CD4-positive, alpha-beta T cell treated with Interleukin-17A for 4 hours (primary cell): ENCODE measurements at regions not wholly inside any gene's neighbourhood (a gene's known extent, or its start where the extent isn't known, plus 50 kb on each side); places are given as distances from the start of the nearest gene placed in this dataset.
"Not testable (repeated sequence)": the region's sequence is repeated elsewhere in the genome, so short reads cannot be mapped to it uniquely, and the experiment has no call there.

Experiments
- DNase-seq: peaks from one replicate; pipeline ENCODE4 v3.0.0-alpha.2; 2020; ENCODE audit warnings: mixed read lengths

DNA sequence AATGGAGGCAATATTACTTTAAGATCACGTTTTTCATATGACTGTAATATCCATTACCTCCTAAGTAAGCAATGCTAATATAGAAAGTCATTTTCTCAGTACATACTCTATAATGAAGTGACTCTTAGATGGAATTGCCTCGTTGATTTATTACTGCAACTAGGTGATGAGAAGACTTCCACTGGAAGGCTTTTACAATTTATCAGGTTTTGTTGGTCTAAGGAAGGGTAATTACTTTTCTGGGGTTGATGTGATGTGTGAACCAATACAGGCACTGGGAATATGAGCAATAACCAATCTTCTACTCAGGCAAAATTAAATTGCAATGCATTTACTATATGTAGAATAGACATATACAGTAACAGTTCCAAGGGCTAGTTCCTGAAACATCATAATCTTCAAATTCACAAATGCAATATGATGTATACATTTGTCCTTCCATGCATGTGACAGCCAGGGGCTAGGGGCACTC lies 635.0 kb downstream of the QKI start:
- DNase-seq = no peak

DNA sequence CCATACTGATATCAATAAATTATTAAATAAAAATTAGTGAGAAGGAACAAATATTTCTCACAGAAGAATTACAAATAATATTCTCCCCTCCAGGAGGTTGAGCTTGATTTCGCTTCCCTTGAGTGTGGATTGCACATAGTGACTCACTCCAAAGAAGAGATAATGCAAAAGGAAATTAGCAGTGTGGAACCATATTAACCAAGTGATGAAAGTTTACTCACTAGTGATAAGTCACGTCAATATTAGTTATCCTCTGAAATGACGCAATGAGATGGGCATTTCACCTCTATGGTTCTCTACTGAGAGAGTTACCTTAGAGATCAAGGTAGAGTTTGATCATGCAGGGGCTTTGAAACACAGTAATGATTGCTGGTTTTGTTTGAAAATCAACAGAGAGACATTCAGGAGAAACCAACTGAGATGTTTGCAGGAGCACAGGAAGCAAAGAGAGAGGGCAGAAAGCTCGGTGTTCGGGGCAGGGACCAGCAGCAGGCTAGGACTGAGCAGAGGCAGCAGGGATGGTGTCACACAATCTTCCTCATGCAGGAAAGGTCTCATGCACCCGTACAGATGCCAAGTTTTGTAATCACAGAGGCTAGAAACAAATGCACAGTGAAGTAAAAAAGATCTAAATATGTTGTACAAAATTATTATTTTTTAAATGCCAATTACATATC lies 634.5 kb downstream of the QKI start:
- DNase-seq = no peak

DNA sequence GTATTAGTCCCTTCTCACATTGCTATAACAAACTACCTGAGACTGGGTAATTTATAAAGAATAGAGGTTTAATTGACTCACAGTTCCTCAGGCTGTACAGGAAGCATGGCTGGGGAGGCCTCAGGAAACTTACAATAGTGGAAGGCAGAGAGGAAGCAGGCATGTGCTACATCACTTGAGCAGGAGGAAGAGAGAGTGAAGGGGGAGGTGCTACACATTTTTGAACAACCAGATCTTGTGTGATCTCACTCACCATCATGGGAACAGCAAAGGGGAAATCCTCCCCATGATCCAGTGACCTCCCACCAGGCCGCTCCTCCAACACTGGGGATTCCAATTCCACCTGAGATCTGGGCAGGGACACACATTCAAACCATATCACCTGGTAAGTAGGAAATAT lies 630.6 kb downstream of the QKI start:
- no peak for DNase-seq

DNA sequence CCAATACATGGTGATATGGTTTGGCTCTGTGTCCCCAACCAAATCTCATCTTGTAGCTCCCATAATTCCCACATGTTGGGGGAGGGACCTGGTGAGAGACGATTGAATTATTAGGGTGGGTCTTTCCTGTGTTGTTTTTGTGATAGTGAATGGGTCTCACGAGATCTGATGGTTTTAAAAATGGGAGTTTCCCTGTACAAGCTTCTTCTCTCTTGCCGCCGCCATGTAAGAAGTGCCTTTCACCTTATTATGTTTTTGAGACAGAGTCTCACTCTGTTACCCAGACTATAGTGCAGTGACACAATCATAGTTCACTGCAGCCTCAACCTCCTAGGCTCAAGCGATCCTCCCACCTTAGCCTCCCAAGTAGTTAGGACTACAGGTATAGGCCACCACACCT lies 629.1 kb downstream of the QKI start:
- not testable (repeated sequence) for DNase-seq

DNA sequence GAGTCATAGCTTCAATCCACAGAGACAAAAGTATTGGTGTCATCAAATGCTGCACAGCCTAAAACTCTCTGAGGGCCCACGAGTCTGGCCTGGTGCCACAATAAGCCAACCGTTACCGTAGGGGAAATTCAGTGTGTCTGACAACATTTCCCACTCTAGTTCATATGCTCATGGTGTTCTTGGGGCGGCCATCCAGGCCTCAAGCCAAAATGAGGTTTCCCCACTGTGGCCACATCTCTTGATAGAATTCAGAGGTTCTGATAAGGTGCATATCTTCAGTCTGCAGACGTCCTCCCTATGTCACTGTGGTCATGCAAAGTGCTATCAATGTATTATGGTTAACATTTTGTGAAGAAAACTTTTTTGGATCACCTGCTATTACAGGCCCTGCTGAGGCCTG lies 627.7 kb downstream of the QKI start:
- DNase-seq = no peak

DNA sequence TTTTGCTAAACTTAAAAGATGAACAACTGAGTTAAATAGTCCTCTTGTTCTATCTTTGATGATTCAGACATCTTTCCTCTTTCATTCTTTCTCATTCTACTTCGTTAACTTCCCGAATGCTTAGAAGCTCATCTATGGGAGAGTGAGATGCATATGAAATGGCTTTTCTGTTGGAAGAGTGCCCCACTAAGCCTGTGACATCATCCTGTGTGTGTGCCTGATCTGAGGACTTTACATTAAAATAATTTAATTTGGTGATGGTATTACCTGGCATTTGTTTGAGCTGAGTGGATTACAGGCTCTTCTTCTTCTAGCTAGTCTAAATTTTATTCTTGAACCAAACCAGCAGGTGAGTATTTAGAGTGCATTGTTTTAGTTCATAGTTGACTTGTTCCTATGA lies 626.5 kb downstream of the QKI start:
- no peak for DNase-seq

DNA sequence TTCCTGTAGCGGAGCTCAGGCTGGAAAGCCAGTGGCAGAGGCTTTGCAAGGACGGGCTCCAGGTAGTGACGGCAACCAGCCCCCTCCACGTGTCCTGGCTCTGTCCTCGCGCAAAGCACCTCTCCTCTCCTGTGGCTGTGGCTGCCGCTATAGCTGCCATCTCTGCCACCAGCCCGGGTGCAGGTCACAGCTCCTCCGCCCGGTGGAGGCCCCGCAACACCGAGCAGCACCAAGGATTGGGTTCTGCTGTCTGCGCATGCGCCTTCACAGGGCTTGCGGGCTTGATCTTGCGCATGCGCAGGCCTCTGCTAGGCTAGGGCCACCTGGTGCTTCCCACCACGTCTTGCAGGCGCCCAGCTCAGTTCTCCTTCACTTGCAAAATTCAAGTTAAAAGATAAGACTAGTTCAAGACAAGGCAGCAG lies 625.4 kb downstream of the QKI start:
- peak; percentile 59 for DNase-seq

DNA sequence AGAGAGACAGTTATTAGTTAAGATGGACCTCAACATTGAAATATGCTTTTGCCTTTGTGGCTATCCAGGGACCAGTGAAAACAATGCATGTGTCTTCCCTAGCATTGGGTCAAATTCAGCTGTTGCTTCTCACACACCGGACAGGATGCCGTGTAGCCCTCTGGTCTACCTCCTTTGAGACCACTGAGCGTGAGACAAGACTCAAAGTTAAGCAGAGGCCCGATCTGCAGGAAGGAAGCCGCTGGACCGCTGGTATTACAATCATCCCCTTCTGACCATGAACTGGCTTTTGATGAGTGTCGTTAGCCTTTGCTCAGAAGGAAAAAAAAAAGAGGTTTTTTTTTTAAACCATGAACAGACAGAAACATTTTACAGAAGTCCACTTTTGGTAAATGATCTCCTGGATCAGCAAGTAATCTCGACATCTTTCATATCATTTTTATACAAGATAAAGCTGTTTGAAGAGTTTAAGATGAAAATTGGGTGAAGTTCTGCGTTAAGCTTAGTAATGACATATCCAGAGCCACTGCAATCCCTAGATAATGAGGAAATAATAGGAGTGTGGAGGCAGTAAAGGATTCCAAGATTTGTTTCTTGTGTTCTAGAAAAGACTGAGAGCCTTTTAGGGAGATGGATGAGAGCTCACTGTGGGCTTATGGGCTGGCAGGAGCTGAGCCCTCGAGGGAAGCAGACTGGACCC lies 622.8 kb downstream of the QKI start:
- no peak for DNase-seq

DNA sequence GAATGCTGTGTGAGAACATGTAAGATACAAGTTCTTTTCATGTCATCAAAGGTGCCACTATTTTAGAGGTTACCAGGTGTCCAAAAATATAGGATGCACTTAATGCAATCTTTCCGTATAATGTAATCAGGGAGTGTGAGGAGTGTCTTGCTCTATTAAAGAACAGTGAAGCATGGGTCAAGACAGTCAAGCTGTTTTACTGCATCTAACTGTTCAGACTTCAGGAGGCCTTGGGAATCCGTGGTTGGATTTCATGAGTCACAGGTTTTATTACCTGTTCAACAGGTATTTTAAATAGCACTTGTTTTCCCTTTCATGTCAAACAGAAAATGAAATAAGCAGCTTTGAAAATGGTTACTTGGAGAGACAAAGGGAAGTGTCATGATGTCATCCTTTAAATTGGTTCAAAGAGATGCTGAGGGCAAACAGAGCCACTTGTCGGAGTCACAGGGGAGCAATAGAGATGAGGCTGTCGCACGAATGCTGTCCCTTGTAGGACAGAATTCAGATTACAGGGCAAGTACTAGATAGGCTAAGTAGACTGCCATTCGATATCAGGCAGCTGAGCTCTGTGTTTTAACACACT lies 621.5 kb downstream of the QKI start:
- no peak for DNase-seq

DNA sequence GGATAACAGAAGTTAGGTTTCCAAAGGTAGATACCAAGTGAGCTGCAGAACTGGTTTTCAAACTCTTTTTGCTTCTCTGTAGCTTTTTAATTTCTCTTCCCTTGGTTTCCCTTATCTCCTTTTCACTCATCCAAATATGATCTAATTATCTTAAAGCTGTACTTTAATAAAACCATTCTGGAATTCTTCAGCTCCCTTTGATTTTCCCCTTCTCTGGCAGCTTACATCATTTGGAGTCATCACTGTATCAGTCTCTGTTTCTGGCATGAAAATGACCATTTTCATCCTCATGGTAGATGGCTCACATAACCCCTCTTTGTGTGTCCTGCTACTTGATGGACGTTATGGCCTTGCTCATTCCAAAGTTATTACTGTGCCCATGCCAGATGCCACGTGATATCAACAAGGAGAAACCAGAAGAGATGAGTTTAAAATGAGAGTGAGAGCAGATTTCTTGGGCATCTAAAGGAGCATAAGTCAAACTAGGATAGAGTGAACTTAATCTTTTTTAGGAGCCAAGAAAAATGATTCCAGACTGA lies 620.2 kb downstream of the QKI start:
- no peak for DNase-seq

DNA sequence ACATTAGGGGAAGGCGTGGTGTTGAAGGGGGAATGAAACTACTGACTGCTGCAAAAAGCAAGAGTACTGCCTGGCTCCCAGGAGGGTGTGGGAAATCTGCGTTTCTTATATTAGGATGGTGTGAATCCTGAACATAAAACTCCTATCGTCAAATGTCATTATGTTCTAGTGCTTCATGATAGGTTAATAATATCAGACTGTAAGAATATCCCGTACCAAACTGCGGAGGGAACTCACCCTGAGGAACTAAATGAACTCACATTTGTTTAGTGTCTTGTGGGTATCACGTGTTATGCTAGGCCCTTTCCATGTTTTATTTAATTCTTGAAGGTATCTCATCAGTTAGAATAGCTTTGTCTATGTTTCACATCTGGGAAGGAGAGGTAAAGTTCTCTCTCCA lies 610.7 kb downstream of the QKI start:
- DNase-seq = no peak

DNA sequence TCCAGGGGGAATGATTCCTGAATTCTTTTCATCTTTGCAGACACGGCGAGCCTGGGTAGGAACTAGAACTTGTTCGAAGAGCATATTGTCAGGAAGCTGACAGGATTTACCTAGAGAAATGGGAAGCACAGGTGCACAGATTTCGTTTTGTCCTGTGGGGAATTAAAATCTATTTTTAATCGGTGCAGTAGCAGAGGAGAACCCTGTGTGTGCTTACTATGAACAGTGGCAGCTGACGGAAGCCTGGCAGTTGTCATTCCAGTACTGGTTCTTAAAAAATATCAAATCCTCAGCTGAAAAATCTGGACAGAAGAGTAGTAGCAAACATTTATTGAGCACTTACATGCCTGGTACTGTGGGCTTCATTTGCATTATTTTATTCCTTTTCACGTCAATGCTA lies 609.0 kb downstream of the QKI start:
- DNase-seq = no peak

DNA sequence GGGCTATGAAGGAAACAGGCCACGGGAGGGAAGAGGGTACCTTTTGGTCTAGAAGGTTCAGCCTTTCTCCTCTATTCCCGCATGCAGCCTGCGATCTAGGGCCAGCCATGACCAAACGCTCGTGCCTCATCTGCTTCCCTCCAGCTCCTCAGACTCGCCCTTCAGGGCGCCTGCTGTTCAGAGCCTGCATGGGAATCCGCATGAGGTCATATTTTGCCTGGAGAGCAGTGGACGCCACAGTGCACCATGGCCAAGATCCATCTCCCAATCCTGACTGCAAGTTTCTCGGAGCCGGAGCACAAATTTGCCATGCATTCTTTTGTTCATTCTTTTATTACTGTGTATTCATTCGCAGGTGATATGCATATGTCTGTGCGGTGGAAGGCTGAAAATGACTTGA lies 608.1 kb downstream of the QKI start:
- no peak for DNase-seq

DNA sequence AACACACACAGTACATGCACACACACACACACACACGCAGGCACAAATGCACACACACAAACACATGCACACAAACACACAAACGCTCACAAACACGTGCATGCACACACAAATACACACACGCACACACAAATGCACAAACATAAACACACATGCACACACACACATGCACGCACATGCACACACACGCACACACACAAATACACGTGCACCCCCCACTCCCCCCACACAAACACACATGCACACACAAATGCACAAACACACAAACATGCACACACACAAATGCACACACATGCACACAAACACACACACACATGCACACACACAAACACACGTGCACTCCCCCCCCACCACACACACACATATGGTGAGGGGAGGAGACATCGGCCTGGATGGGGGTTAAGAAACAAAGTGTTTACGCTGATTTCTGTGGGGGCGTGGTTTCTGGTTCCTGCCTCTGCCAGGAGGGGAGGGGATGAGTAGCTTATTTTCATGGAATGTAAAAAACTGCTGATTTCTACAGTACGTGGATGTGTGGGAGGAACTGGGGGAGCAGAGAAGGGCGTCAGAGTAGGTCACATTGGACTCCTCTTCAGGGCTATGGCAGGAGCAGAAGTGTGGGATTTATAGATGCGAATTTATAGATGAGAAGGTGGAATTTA lies 607.2 kb downstream of the QKI start:
- no peak for DNase-seq

DNA sequence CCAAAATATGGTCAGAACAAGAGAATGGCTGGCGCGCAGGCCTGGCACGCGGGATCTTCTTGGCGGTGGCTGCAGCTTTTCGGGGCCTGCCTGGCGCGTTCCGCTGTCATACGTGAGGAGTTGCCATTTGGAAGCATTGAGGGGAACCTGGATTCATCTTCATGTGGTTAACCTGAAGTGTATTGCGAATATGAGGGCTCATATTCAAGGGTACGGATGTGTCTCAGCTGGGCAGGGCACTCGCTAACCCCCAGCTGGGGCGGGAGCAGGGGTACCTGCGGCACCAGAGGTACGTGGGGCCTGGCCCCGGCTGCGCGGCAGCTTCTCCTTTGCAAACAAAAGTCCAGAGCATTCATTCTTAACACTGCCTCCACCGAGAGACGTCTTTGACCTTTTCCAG lies 605.6 kb downstream of the QKI start:
- no peak for DNase-seq

DNA sequence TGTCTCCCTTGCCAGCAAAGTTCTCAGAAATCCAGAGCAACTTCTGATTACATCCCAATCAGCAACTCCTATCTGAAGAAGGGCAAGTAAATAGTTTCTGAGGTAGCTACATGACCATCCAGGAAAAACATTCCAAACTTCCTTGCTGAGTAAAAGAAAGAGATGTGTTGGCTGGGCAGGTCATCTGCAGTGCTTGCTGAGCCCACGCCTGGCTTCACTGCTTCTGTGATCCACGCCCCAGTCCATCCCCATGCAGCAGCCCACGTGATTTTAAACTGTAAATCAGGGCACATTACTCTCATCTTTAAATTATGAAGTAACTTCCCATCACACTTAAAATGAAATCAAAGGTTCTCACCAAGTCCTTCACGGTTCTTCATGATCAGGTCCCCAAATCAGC lies 603.6 kb downstream of the QKI start:
- DNase-seq = no peak

DNA sequence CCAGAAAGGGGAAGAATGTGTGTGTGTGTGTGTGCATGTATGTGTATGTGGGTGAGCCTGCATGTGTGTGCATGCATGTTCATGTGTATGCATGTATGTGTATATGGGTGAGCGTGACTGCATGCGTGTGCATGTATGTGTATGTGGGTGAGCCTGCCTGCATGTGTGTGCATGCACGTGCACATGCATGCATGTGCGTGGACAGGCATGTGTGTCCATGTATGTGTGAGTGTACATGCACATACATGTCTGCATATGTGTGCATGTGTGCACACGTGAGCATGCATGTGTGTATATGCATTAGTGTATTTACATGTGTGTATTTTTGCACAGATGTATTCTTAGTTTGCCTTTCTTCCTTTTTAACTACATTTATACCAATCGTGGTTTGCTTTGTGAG lies 601.5 kb downstream of the QKI start:
- no peak for DNase-seq

DNA sequence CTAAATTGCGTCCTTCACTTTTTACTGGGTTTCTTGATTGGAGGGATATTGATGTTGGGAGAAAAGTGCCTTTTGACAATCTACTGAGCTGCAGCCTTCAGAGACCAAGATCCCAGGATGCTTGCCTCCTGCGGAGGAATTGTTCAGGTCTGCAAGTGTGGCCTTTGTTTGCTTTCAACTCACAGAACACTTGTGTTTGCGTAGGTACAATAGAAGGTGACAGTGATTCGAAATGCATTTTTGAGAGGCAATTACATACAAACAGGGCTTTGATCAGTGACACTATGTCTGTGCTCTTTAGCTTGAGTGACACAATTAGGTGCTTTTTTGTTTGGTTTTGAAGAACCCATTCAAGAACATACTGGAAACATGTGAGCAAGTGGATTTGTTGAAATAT lies 600.6 kb downstream of the QKI start:
- no peak for DNase-seq

DNA sequence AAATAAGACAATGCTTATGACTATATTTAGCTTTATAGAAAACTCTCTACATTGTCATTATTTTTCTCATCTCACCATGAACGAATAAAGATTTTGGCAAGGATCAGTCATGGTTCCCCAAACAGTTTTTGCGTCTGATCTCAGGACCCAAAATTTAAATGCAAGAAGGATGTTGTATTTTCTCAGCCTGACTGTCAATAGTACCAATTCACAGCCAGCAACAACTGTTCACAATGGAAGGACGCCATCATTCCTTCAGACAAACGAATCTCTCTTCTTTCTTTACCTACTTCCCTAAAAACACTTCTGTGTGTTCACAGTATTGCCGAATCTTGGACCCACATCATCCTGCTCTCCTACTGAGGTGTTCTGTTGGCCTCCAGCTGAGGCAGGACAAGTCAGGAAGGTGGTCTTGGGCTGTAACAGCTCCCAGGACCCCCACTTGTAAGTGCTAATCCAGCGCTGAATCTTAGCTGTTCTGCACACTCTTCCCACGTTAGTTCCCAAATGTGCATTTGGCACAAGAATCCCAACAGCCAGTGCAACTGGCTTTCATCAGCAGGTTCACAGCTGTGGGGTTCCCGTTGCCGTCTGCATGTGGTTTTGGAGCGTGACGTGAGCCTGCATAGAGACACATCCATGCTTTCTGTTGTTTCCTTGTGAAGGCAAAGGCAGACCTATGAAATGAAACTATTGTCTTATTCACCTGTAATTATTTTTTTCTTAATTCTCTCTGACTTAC lies 600.0 kb downstream of the QKI start:
- no peak for DNase-seq

DNA sequence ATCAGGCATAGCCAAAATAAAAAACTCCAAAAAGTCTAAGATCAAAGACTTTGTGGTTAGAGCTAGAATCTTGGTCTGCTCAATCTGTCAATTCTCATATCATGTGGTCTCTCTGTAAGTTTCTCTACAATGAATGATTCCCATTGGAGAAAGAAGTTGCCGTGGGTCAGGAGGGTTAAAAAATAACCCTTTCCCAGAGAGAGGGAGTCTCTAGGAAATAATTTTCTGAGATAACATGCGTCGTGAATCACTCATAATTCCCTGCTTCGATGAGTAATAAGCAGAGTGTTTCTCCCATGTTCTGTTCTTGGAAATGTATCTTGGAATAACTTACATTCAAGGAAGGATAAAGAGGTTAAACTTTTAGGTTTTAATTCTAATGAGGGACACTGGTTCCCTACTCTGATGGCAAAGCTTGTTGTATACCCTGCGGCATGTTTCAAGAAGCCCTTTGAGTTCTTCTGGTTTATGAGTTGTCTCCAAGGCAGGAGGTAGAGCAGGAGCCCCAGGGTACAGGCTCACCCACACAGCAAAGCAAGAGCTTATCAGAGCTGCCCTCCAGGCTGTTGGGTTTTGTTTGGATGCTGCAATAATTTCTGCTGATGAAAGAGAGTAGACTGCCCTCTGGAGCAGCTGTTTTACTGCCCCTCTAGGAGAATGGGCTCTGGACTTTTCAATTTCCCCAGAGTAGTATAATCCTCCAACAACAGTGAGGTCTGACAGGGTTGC lies 599.1 kb downstream of the QKI start:
- DNase-seq = no peak

DNA sequence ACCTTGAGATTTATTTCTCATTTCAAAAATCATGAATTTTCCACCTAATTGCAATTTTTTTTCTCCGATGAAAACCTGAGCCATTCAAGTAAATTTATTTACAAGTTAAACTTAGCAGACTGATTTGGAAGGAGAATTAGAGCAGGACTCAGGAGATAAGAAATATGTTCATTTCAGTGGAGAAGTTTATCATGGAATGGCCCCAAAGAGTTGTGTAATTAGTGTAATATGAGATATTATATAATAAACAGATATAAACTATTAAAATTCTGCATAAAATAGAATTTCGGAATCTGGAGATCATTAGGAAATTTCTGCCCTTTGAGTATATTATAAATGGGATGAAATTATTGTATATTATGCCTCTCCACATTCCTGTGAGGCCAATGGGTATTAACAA lies 596.8 kb downstream of the QKI start:
- no peak for DNase-seq

DNA sequence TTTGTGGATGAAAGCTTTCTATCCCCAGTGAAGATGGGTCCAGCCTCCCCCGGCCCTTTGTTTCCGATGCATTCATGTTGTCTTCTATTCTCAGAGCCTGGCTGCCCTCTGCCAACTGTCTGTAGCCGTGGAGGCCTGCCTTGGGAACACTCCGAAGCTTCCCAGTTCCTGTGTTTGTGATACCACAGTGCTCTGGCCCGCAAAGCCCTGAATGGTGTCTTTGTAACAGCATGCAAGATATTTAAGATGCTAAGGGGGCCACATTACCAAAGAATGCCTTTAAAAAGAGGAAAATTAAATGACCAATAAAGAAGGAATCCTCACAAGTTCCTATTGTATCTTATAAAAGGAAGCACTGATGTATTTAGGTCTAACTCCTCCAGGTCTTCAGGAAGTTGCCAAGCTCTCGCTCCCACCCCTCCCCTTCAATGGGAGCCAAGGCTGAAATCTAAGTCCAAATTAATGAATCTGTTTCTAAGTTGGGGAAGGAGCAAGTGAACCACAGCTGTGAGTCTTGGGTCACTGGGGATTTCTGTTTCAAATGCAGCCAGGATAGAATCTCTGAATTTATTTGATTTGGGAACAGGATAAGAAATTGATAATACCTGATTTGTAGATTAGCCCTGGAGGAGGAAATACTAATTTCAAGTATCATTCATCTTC lies 596.1 kb downstream of the QKI start:
- no peak for DNase-seq
